ENCODE measurements at regions not wholly inside any gene's neighbourhood (a gene's known extent, or its start where the extent isn't known, plus 50 kb on each side); places are given as distances from the start of the nearest gene placed in this dataset.

DNA sequence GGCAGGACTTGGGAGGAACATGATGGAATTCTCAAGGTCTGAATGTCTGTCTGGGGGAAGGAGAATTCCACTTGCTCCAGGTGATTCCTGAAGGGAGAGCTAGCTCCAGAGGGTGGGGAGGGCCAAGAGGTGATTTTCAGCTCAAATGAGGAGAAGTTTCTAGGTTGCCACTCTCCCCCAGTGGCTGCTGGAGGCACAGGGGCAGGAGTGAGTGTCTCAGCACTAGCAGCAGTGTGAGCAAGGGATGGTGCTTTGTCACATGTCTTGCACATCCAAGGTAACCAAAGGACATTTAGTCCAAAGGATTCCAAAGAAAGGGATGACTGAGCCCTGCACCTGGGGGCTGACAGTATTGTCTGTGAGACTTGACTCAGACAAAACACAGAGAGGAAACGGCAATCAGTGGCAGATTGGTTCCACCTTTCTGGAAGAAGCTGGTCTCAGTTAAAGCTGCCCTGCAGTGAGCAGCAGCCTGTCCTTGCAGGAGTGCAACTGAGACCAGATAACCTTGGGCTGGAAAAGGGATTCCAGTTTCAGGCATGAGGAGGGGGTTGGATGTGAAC, 51.2 kb upstream of the PCBD1 start:
- no peak for DNase-seq (ENCODE audit: low read depth)
- H3K4me3 ChIP-seq (ENCODE audit: low read length): no peak overlapping the region
- TF ChIP-seq, protein P1, sequence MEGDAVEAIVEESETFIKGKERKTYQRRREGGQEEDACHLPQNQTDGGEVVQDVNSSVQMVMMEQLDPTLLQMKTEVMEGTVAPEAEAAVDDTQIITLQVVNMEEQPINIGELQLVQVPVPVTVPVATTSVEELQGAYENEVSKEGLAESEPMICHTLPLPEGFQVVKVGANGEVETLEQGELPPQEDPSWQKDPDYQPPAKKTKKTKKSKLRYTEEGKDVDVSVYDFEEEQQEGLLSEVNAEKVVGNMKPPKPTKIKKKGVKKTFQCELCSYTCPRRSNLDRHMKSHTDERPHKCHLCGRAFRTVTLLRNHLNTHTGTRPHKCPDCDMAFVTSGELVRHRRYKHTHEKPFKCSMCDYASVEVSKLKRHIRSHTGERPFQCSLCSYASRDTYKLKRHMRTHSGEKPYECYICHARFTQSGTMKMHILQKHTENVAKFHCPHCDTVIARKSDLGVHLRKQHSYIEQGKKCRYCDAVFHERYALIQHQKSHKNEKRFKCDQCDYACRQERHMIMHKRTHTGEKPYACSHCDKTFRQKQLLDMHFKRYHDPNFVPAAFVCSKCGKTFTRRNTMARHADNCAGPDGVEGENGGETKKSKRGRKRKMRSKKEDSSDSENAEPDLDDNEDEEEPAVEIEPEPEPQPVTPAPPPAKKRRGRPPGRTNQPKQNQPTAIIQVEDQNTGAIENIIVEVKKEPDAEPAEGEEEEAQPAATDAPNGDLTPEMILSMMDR (conservative IDR thresholded peaks at IDR 0.05; ENCODE audit: low read depth, low read length): no peak

DNA sequence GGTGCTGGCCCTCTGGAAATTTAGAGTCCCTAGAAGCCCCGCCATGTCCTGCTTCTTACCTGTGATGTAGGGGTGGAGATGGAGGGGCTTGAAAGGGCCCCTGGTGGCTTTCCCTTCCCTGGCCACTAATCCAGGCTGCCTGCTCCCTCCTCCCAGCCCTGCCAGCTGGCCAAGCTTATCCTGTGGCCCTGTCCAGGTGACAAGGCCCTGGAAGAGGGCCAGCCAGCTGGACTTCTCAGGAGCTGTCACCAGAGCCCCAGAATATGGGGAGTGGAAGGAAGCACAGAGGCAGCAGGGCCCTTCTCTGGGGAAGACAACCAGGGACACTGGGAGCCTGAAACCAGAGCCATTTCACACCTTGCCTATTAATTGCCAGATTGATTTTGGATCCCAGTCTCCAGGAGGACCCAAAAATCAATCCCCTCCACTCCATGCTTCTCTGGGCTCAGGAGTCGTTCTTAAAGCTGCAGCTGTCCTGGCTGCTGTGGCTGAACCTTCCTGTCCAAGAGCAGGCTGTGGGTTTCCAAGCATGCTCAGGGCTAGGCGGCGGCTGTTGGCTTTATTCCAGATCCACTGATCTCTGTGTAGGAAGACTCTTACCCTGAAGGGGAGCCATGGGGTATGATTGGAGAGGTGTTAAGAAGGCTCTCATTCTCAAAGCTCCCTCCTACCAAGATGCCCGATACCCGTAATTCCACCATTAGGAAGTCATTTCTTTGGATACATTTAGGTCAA, 52.6 kb upstream of the PCBD1 start:
- TF ChIP-seq, protein P1 (conservative IDR thresholded peaks at IDR 0.05; ENCODE audit: low read depth, low read length): no peak
- no peak overlapping the region for H3K4me3 ChIP-seq (ENCODE audit: low read length)
- DNase-seq (ENCODE audit: low read depth): no peak

DNA sequence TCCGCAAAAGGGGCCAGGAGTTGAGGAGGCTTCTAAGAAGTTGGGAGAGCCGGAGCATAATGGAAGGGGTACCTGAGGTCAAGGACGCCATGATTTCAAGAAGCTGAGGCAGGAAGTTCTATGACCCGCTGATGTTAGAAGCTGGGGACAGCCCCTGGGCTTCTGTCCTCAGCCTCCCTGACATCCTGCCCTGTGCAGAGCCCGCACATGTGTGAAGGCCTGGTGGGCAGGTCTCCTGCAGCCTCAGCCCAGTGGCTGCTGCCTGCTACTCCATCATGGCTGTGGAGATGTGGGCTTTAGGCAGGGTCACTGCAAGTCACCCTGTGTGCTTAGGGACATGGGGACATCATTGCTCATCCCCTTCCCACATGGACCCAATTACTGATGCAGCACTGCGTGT, 53.8 kb upstream of the PCBD1 start:
- no peak for DNase-seq (ENCODE audit: low read depth)
- TF ChIP-seq, protein P1 (conservative IDR thresholded peaks at IDR 0.05; ENCODE audit: low read depth, low read length): no peak
- H3K4me3 ChIP-seq (ENCODE audit: low read length): no peak overlapping the region

DNA sequence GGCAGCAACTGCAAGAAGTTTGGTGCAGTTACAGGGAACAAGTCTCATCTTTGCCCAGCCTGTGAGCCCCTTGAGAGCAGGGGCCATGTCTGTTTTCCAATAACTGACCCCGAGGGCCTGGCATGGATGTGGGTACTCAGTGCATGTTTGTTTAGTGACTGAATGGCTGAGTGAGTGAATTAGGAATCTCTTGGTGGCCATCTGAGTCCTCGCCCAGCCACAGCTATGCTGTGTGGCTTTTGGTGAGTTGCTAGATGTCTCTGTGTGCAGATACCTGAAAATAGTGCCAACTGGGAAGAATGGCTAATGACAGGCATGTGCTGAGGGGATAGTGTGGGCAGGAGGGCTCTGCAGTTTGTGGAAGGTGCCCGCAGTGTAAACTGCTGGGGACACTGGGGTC, 54.4 kb upstream of the PCBD1 start:
- no peak overlapping the region for H3K4me3 ChIP-seq (ENCODE audit: low read length)
- no peak for DNase-seq (ENCODE audit: low read depth)
- TF ChIP-seq, protein P1 (conservative IDR thresholded peaks at IDR 0.05; ENCODE audit: low read depth, low read length): no peak

DNA sequence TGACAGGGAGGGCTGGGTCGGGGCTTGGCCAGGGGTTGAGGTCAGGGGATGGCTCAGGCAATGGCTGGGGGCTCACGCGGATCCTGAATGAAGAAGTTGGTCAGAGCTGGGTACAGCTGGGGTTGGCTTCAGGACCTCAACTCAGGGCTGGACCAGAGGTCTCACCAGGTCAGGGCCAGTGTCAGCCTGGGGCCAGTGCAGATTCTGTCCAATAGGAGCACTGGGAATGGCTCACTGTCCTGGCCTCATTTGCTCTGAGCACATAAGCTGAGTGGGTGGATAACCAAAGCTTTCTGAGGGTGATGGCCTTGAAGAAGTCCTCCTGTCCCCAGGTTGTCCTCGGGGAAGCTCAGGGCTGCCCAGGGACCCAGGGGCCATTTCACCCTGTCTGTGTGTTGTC, 54.9 kb upstream of the PCBD1 start:
- no peak for DNase-seq (ENCODE audit: low read depth)
- TF ChIP-seq, protein P1 (conservative IDR thresholded peaks at IDR 0.05; ENCODE audit: low read depth, low read length): no peak
- no peak overlapping the region for H3K4me3 ChIP-seq (ENCODE audit: low read length)

DNA sequence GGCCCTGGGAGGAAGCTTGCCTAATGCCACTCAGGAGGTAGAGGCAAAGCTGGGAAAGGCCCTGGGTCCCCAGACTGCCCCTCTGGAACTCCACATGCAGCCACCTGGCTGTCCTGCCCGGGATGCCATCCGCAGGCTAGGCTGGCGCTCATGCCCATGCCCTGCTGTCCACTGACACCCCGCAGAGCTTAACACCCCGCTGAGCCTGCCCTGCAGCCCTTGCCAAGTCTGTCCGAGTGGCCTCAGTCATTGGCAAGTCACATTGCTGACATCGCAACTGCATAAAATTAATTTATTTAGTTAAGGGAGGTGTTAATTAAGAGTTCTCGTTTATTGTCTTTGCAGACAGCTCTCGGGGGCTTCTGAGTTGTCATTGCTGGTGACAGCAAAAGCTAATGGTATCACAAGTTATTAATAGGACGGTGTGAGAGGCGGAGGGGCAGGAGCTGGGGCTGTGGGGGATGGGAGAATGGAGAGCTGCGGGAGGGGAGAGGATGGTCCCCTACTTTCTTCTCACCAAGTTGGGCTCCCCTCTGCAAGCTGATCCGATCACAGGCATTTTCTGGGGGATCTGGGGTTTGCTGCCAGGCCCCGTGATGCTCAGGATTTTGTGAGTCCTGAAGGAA, 55.6 kb upstream of the PCBD1 start:
- TF ChIP-seq, protein P1 (conservative IDR thresholded peaks at IDR 0.05; ENCODE audit: low read depth, low read length): no peak
- DNase-seq (ENCODE audit: low read depth): no peak

DNA sequence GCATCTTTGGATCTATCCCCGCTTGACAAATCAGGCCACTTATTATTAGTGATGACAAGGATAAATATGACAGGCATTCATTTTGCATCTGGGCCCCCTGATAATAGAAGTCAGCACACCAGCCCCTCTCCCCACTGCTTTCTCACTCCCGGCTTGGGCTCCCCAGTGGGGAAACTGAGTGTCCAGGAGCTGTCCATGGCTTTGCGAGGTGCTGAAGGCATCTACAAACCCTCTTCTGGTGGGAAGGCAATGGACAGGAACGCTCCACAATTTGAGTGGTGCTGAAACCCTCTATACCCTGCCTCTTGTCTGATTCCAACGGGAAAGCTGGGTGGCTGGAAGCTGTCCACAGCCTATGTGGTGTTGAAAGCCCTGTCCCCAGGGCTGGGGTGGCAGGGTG, 61.7 kb upstream of the PCBD1 start:
- TF ChIP-seq, protein P1 (conservative IDR thresholded peaks at IDR 0.05; ENCODE audit: low read depth, low read length): no peak
- DNase-seq (ENCODE audit: low read depth): no peak
- no peak overlapping the region for H3K4me3 ChIP-seq (ENCODE audit: low read length)

More for the DNA sequence above, 55.6 kb upstream of the PCBD1 start:
- no peak overlapping the region for H3K4me3 ChIP-seq (ENCODE audit: low read length)

All from retinal pigment epithelial cell (primary cell).